ENCODE measurements at regions not wholly inside any gene's neighbourhood (a gene's known extent, or its start where the extent isn't known, plus 50 kb on each side); places are given as distances from the start of the nearest gene placed in this dataset.

- peak; percentile 93 for DNase-seq
These were observed 358.7 kb upstream of the TNP1 start for GRCh38 chr2:217218269-217219163.

GRCh38 chr2:217216982-217217381, 357.1 kb upstream of the TNP1 start:
- no peak for DNase-seq

GRCh38 chr2:217216316-217216715, 356.5 kb upstream of the TNP1 start:
- no peak for DNase-seq

GRCh38 chr2:217215877-217216276, 356.0 kb upstream of the TNP1 start:
- DNase-seq = no peak

- no peak for DNase-seq
These were observed 349.0 kb upstream of the TNP1 start for GRCh38 chr2:217208867-217209266.

- DNase-seq = no peak
These were observed 347.8 kb upstream of the TNP1 start for GRCh38 chr2:217207699-217208010.

- no peak for DNase-seq
These were observed 347.2 kb upstream of the TNP1 start for GRCh38 chr2:217206907-217207698.

GRCh38 chr2:217206016-217206725, 346.3 kb upstream of the TNP1 start:
- DNase-seq = no peak

GRCh38 chr2:217204358-217204757, 344.5 kb upstream of the TNP1 start:
- no peak for DNase-seq

- no peak for DNase-seq
These were observed 343.2 kb upstream of the TNP1 start for GRCh38 chr2:217203086-217203485.

- no peak for DNase-seq
These were observed 339.4 kb upstream of the TNP1 start for GRCh38 chr2:217199255-217199630.

GRCh38 chr2:217195658-217196446, 336.0 kb upstream of the TNP1 start:
- no peak for DNase-seq

GRCh38 chr2:217195016-217195415, 335.2 kb upstream of the TNP1 start:
- no peak for DNase-seq

- DNase-seq = no peak
These were observed 333.8 kb upstream of the TNP1 start for GRCh38 chr2:217193431-217194340.

GRCh38 chr2:217192366-217192765, 332.5 kb upstream of the TNP1 start:
- DNase-seq = no peak

GRCh38 chr2:217189747-217190146, 329.9 kb upstream of the TNP1 start:
- no peak for DNase-seq

GRCh38 chr2:217189131-217189530, 329.3 kb upstream of the TNP1 start:
- DNase-seq = no peak

GRCh38 chr2:217186668-217187159, 326.9 kb upstream of the TNP1 start:
- no peak for DNase-seq

GRCh38 chr2:217186152-217186551, 326.3 kb upstream of the TNP1 start:
- DNase-seq = no peak

GRCh38 chr2:217185265-217185995, 325.6 kb upstream of the TNP1 start:
- no peak for DNase-seq

- no peak for DNase-seq
These were observed 324.4 kb upstream of the TNP1 start for GRCh38 chr2:217184242-217184641.
